ENCODE measurements at regions not wholly inside any gene's neighbourhood (a gene's known extent, or its start where the extent isn't known, plus 50 kb on each side); places are given as distances from the start of the nearest gene placed in this dataset.
"Not testable (repeated sequence)": the region's sequence is repeated elsewhere in the genome, so short reads cannot be mapped to it uniquely, and the experiment has no call there.

DNA sequence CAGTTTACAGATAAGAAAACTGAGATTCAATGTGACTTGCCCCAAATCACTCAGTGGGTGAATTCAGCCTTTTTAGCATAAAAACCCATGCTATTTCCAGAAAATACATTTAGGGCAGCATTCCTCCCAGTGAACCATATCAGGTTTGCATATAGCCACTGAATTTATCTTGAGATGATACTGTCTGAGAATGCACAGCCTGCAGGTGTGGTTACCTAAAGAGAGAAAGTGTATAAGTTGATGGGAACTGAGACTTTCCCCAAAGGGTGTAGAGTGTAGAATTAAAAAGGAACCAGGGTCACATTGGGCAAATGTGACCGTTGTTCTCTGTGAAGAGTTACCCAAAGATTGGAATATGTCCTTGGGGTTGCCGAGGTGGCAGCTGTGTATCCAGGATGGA, 100.0 kb upstream of the PIK3R1 start:
- DNase-seq (ENCODE audit: low read depth), result no peak

DNA sequence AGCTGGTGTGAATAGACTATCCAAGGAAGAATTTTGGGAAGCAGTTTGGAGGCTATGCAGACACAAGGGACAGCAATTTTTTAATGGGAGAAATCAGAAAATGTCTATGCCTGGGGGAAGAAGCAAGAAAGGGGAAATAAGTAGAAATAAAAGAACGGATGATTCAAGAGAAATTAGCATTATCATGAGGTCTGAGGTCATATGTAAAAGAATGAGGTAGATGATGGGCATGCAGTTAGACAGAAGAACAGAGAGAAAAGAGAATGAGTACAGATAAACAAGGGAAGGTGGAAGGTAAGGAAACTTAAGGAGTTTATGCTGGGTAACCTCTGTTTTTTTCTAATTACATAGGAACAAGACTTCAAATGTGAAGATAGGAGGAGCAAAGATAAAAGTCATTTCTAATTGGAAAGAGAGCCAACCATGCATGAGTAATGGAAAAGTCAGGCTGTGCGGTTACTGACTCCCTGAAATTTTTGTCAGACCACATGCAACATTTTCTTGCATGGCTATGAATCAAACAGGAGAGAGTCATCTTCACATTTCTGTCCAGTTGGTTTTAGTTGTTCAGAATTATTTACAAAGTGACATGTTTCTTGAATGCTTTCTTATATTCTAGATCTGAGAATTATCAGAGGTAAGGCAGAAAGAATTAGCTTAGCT, 101.0 kb upstream of the PIK3R1 start:
- DNase-seq (ENCODE audit: low read depth), result peak; percentile 84

GRCh38 chr5:68112658-68113057, 102.9 kb upstream of the PIK3R1 start:
- DNase-seq (ENCODE audit: low read depth), result no peak

- DNase-seq (ENCODE audit: low read depth), result no peak
Observed at GRCh38 chr5:68110894-68111293, 104.7 kb upstream of the PIK3R1 start.

DNA sequence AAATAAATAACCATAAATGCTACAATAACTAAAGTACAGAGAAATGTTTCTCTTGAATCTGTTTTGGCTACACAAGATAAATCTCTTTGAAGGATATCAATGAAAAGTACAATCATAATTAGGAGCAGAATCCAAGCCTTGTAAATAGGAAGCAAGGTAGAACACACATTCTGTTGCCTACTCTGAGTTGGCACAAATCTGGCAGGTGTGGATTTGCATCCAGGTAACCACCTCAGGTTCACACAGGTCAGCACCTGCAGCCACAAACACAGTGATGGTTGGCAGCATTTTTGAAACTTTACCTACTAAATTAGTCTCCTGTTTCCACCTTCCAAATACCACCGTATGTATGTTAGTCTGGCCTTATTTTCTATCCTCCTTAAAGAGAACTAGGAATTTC, 105.3 kb upstream of the PIK3R1 start:
- DNase-seq (ENCODE audit: low read depth), result no peak

DNA sequence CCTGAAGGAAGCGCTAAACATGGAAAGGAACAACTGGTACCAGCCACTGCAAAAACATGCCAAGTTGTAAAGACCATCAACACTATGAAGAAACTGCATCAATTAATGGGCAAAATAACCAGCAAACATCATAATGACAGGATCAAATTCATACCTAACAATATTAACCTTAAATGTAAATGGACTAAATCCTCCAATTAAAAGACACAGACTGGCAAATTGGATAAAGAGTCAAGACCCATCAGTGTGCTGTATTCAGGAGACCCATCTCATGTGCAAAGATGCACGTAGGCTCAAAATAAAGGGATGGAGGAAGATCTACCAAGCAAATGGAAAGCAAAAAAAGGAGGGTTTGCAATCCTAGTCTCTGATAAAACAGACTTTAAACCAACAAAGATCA, 111.3 kb upstream of the PIK3R1 start:
- DNase-seq (ENCODE audit: low read depth), result not testable (repeated sequence)

DNA sequence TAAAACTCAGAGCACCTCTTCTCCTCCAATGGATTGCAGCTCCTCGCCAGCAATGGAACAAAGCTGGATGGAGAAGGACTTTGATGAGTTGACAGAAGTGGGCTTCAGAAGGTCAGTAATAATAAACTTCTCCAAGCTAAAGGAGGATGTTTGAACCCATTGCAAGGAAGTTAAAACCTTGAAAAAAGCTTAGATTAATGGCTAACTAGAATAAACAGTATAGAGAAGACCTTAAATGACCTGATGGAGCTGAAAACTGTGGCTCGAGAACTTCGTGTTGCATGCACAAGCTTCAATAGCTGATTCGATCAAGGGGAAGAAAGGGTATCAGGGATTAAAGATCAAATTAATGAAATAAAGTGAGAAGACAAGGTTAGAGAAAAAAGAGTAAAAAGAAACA, 112.3 kb upstream of the PIK3R1 start:
- not testable (repeated sequence) for DNase-seq (ENCODE audit: low read depth)

- DNase-seq (ENCODE audit: low read depth), result no peak
Observed at GRCh38 chr5:68099327-68099726, 116.2 kb upstream of the PIK3R1 start.

- DNase-seq (ENCODE audit: low read depth), result no peak
Observed at GRCh38 chr5:68093455-68094159, 121.9 kb upstream of the PIK3R1 start.

DNA sequence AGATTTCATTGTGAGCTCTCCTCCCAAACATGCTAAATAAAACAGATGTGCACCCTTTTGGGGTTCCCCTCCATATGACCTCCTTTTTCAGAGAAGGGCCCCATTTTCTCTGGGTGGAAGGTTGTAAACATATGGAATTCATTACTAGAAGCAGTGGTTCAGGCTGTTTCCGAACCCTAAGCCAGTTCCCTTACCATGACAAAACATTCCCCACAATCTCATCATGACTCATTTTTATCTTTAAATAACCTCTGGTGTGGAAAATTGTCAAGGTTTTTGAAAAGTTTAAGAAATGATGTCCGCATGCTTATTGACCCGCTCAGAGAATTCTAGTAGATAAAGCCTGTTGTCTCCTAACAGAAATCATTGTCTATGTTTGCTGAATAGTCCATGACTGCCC, 127.3 kb upstream of the PIK3R1 start:
- DNase-seq (ENCODE audit: low read depth), result peak; percentile 86

GRCh38 chr5:68087866-68088265, 127.7 kb upstream of the PIK3R1 start:
- peak; percentile 75 for DNase-seq (ENCODE audit: low read depth)

DNA sequence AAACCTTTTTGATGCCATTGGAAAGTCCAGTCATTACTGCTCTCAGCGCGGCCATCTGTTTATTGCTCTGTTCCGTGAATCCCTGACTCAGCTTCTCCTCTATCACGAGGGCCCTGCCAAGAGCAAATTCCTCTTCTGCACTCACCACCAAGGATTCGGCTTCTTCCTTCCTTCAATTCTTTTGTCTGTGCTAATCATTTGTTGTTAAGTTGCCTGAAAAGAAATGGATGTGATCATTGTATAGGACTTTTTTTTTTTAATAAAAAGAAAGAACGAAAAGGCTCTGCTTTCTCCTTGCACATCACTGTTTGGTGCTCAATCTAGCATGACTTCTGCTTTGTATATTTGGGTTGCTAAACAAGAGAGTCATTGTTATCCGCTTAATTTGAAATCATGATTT, 128.7 kb upstream of the PIK3R1 start:
- peak; percentile 89 for DNase-seq (ENCODE audit: low read depth)

DNA sequence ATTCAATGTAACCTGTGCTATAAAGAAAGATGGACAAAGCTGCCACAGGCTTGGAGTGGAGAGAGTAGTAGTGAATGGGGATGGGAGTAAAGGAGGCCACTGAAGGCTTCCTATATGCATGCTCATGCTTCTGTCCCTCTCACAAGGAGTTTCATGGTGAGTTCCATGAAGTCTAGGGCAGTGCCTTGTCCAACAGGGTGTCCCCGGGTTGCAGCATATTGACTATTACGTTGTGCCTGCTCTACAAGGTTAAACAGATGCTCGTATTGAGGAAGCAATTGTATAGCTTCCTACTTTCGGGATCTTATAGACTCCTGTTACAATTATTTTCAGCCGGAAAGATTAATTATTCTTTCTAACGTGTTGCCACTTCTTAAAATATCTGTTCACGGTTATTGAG, 129.1 kb upstream of the PIK3R1 start:
- no peak for DNase-seq (ENCODE audit: low read depth)

GRCh38 chr5:68084396-68084795, 131.2 kb upstream of the PIK3R1 start:
- DNase-seq (ENCODE audit: low read depth), result no peak

DNA sequence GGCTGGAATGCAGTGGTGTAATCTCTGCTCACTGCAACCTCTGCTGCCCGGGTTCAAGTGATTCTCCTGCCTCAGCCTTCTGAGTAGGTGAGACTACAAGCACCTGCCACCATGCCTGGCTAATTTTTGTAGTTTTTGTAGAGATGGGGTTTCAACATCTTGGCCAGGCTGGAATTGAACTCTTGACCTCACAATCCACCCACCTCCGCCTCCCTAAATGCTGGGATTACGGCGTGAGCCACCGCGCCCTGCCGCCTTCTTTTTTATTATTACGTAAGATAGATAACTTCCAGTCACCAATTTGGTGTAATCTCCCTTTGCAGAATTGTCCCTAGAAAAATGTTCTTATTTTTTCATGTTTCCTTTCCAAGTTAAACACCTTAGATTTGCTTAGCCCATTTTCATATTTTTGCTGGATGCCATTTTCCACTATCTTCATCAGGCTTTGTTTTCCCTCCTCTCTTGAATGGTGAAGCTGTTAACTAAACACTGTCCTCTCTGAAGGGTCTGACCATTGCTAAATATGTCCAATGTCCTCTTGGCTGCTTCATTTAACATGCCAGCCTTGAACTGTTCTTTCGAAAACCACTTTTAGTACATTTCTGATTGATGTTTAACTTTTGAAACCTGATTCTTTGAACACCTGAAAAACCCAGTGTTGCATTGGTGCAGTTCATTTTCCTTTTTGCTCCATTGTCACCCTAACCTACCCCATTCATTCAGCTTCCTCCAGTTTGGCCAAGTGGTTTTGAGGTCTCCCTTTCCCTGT, 135.1 kb upstream of the PIK3R1 start:
- no peak for DNase-seq (ENCODE audit: low read depth)

- no peak for DNase-seq (ENCODE audit: low read depth)
Observed at GRCh38 chr5:68077349-68077894, 138.1 kb upstream of the PIK3R1 start.

GRCh38 chr5:68074633-68075032, 140.9 kb upstream of the PIK3R1 start:
- DNase-seq (ENCODE audit: low read depth), result no peak

DNA sequence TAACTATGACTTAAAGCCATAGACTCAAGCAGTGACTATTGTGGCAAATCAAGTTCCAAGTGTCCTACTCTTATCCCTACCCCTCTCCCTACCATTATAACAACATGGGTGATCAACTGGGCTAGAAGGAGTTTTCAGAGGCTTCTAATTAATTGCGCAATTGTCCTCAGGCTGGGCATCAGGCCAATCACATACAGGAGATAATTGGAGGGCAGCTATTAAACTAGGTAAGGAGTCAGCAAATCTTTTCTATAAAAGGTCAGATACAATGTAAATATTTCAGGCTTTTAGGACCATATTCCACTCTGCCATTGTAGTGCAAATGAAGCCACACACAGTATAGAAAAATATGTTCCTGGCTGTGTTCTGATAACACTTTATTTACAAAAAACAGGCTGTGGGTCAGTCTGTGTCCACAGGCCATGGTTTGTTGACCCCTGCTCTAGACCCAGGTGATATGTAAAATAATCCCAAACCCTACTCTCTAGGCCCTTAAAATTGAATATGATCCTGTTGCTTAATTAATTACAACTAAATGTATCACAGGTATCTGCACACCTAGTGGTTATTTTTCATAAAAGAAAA, 141.4 kb upstream of the PIK3R1 start:
- peak; percentile 31 for DNase-seq (ENCODE audit: low read depth)

DNA sequence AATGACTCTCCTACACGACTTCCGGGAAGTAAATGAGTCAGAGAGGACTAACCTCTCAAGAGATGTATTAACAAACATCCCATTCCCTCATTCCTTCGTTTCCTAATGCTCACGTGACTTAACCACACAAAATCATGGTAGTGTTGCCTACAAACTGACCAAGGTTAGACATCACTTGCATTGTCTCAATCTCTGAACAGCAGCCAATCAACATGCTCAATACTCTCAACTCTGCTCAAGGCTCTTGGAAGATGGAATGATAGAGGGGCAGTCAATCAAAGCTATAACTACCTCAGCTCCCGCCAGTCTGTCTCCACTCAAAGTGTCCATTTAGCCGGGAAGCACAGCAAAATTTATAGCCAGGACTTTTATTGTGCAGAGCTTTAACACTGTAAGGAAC, 143.8 kb upstream of the PIK3R1 start:
- peak; percentile 70 for DNase-seq (ENCODE audit: low read depth)

DNA sequence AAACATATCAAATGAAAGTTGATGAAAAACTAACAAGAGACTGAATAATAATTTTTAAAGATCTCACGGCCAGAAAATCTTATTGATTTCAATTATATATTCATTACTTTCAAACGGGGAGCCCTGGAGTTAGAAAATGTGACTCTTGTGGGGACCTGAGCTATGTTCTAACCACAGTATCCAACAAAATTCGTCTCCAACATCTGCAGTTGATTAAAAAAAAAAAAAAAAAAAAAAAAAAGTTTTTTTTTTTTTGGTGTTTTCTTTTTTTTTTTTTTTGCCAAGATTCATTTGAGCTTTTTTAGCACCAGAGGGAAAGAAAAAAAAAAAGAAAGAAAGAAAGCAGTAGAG, 144.3 kb upstream of the PIK3R1 start:
- peak; percentile 34 for DNase-seq (ENCODE audit: low read depth)

DNA sequence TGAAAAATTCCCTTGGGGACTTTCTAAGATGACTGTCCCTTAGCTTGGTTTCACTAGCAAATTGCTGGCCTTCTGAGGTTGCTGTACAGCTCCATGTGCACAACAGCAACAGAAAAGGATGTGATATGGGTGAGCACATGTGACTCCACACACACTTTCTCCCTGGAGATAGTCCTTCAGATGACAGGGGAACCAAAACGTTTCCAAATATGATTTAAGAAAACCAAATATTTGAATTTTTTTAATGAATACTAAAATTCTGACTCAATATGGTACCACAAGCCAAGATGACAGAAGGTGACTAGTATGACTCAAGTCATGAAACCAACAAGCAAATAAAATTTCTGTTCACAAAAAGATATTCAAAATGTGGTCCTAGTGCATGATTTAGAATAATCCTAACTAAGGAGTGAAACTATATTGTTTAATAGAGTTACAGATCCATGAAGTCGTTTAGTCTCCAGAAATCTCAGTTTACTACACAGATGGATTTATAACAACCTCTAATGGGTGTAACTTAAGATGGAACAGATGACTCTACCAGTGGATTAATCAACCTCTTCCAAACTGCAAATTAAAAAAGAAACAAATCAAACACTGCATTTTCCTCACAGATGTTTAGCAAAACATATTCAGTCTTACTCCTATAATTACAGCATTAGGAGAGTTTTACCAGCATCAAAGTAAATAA, 144.8 kb upstream of the PIK3R1 start:
- DNase-seq (ENCODE audit: low read depth), result peak; percentile 32

Measured in fibroblast of gingiva (primary cell).